NCI-H1694 treated with DMSO at 0.1 percent for 48 hours (cell line): ENCODE measurements at regions not wholly inside any gene's neighbourhood (a gene's known extent, or its start where the extent isn't known, plus 50 kb on each side); places are given as distances from the start of the nearest gene placed in this dataset.

Experiments used
- DNase-seq: peaks from one replicate; lab custom pipeline; 2025; lab: John Stamatoyannopoulos, UW

DNA sequence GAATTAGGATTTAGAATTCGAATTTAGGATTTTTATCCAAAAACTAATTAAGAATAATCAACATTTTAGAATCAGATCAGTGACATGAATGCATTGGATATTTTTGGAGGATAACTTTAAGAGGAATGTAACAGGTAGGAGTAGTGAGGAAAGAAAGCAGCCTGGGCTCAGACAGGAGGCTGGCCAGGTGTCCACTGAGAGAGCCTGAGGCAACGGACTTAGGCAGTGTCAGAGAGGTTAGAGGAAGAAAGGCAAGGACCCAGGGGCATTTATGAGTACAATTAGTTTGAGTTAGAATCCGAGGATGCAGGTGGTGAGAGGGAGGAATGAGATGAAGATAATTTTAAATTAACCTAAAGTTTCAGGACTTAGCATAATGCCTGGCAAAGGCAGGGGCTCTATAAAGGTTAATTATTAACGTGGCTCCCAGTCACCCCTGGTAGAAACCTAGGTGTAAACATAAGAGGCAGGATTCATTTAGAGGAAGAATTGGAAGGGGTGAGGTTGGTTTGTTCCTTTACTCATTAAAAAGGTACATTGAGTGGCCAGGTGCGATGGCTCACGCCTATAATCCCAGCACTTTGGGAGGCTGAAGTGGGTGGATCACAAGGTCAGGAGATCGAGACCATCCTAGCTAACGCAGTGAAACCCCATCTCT is 507.1 kb downstream of the TMEM182 start:
- DNase-seq, result no peak

DNA sequence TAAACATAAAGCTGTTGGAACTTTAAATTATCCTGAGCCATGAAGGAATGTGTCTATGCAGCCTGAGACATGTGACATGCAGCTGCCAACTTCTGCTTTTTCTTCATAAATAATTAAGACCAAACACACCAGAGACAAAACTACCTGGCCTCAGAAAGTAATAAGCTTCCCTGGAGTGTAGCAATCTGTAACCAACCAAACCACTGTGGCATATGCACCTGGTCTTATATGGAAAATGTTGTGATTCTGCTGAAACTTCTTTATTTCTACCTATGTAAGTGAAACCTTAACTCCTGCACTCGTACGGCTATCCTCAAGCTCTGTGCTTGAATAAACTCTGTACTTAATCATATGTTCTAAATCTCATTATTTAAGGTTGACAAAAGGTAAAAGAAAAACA is 515.0 kb downstream of the TMEM182 start:
- no peak for DNase-seq

DNA sequence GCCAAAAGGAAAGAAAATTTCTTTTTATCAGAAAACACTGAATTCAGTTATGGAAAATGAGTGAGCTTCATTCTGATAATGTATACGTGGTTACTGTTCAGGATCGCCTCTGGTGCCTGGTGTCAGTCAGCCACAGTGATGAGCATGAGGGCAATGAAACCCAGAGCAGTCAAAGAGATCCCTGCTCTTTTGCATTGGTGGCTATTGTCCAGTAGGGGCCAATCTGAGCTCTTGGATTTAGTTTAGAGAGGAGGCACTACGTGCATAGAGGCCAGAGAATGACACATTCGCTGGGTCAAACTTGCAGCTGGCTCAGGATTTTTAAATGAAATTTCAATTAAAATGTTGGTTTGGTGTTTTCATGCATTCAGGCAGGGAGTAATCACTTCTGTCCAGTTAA is 522.9 kb downstream of the TMEM182 start:
- DNase-seq, result no peak

DNA sequence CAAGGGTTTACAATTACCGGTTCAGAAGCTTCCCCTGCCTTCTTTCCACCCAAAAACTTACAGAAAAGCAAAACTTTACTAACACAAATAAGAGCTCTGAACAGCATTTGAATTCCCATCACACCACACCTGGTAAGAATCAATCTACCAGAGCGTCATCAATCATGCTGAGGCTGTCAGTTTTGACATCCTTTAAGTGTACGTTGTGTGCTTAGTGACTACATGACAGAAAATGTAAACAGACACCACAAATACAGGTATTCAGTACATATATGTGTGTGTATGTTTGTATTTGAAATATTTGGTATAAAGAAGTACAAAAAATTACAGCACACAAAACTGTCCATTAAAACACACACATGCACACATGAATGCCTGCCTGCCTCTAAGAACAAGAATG is 523.5 kb downstream of the TMEM182 start:
- DNase-seq, result no peak

DNA sequence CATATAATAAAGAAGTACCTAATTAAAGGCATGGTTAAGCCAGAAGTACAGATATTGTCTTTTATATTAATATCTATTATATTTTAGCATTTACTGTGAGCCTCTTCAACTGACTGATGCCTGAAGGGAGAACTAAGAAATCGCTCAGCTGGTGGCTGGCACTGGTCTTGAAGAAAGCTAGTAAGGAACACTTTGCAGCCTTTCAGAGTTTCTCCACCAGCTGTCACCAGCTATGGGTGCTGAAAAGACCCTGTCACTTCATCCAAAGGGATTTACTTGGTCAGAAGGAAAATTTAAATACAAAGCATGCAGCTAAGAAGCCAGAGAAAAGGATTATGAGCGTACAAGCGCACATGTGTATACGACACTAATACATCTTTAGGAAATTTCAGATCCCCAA is 525.9 kb downstream of the TMEM182 start:
- no peak for DNase-seq

DNA sequence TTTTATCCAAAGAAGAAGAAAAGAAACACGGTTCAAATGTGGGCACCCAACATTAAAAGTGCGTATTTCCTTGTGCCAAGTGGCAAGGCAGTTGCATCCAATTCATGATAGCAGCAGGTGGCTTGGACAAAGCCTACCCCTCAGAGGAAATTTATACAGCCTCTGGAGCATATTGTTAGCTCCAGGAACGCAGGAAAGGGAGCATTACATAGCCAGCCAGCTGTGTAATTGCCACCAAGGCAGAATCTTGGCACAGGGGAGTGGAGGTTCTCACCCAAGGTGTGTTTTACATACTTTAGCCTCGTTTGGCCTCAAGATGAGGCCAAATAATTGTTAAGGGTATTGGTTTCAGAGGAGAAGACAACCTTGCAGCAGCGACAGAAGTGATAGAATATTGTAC is 526.9 kb downstream of the TMEM182 start:
- no peak for DNase-seq

DNA sequence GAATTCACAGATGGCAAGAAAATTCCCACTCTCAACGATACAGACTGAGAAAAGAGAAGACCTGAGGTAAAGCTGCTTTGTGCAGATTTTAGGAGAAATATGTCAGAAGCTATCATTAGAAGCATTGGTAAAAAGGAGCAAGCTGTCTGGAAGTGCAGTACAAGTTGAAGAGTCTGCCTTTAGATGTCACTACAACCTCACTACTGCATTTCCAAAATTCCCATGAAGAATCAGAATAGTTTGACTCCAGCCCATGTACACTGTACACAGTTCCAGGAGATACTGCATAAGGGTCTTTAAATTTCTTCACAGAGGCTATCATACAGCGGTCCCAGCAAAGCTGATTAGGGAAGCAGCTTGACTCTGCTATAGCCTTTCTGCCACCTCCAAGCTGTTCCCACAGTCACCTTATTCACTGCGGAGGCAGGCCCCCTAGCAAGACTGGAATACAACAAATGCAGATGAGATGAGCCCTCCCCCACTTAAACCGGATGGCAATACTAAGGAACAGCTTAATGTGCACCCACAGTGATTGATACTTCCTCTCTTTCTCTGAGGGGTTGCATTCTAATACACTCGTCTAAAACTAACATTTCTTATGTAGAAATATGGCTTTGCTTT is 527.4 kb downstream of the TMEM182 start:
- DNase-seq, result peak; percentile 34

DNA sequence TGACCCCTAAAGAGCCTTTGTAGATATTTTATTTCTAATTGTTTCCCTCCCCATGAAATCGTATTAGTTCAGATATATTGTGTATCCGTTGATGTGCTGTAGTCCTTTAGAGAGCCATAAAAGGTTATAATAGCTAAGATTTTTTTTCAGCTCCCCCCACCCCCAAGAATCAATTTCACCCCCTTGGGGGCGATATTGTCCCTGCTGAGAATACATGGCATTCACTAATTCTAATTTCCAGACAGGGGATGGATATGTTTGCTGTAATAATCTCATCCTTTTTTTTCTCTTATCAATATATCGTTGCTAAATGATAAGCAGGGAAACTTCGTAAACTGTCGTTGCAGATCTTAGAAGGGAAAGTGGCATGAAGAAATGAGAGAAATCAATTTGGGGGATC is 530.7 kb downstream of the TMEM182 start:
- no peak for DNase-seq

DNA sequence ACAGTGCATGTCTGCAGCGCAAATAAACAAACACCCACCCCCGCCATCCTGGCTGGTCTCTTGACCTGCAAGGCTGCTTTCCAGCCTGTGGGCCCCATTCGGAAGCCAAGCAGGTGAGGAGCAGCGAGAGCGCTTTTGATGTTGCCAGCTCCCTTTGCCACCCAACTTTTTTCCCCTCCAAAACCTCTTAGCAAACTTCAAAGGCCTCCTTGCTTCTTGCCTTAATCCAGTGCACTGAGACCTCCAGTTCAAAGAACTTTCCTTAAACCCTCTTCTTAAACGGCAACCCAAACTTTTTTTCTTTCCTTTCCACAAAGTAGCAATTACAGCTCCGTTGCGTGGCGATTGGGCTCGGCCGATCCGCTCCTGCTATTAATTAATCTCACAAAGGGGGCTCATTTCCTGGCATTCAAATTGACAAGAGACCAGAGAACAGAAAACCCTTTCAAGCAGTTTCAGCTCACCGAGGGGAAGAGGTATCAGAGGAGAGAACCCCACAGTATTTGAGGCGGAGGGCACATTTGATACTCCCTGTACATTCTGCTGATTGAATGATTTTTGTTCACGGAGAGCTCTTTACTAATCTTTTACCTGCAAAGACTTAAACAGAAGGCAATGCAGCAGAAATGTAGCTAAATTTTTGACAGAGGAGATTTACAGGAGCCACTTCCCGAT is 531.4 kb downstream of the TMEM182 start:
- DNase-seq, result no peak

DNA sequence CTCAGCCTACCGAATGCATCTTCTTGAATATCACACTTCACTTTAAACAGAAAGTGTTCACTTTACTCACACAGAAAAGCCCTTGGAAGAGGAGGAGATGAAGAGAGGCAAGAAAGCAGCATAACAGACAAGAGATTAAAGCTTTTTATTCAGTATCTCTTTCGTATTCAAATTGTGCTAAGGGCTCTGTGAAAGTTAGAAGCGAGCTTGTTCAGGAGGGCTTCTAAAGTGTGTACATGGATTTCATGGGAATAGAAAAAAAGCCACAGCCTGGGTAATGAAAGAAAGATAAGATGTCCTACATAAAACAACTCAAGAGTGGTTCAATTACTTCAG is 531.9 kb downstream of the TMEM182 start:
- no peak for DNase-seq

DNA sequence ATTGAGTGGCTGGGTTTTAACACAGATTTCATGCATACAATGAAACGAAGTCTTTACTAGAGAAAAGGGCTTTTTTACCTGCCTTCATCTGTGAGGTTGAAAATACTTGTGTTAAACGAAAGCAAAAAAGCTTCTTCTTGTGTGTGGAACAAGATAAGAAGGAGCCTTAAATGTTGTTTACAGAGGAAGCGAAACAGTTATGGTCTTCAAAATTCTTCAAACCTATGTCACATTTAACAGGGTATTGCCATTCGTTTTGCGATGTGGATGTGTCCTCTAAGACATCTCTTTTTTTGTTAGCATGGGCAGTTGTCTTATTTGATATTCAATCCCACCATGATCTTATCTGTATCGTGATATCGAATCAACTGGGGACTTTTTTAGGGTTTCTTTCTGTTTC is 532.6 kb downstream of the TMEM182 start:
- no peak for DNase-seq

DNA sequence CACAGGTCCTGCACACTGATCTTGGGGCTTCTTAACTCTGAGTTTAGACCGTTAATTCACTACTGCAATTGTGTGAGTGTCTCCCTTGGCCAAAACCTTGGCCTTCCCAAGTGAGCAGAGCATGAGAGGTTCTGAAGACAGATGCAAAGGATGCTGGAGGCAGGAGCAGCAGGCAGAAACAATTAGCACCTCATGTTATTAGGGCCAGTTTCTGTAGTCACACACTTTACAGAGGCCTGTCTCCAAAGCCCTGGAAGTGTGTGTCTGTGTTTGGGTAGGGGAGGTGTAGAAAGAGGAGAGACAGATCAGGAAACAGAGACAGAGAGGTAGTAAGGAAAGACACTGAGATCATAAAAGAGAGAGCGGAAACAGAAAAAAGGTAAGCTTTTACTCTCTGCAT is 533.8 kb downstream of the TMEM182 start:
- DNase-seq, result no peak

DNA sequence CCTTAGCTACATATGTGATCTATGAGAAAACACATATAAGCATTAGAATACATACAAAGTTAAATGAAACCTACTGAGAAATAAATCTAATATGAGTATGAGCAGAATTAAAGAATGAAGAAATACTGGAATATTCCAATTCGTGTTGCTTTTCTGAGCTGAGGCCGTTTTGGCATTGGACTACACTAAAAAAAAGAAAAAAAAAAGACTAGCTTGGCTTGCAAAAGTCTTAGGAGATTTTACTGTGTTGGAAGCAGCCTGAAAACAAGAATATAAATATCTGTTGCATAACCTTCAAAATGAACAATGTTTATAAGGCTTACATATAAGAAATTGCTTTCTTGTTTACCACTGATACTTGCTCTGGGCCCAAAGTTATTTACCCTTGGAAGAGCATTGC is 562.8 kb downstream of the TMEM182 start:
- DNase-seq, result no peak

DNA sequence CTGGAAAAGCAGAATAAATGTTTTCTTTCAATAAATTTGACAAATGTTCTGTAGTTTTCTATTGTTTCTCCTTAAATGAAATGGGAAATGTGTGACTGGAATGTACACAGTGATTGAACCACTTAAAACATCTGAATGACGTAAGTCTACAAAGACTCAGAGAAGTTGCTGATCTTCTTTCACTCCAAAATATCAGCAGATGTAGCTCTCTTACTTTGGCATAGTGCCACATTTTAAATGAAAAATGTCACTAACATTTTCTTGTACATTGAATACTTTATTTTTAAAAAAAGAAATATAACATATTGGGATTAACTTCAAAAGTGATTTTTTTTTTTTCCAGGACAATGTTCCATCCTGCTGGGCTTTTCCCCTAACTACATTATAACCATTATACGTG is 565.6 kb downstream of the TMEM182 start:
- DNase-seq, result no peak

DNA sequence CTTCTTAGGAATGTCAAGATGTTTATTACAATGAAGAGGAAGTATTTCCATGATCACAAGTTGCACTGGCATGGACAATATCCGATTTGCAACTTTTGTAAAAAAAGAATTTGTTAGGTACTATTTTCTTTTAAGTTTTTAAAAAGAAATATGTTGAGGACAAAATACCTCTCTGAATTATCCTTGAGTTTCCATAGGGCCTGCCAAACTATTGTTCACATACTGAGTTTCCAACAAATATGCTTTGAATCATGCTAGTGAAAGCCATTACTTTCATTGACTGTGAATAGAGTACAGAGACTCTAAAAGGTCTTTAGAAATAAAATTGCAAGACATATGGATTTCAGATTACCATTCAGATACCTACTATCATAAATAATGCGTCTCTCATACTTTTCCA is 566.1 kb downstream of the TMEM182 start:
- DNase-seq, result no peak

DNA sequence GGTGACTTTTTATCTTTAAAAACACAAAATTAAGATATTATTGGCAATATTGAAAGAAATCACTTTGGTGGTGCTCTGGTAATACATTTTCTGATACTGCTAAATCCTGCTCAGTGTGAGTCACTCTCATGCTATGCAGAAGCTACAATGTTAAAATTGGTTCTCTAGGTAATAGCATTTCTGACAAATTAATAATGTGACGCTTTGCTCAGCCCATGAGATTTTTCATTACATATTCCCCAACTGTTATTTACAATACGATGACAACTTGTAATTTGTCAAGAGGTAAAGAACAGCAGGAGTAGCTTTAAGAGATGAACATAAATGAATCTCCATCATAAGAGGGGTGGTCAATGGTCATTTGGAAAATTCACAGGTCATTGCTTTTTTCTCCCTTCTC is 573.6 kb downstream of the TMEM182 start:
- no peak for DNase-seq

DNA sequence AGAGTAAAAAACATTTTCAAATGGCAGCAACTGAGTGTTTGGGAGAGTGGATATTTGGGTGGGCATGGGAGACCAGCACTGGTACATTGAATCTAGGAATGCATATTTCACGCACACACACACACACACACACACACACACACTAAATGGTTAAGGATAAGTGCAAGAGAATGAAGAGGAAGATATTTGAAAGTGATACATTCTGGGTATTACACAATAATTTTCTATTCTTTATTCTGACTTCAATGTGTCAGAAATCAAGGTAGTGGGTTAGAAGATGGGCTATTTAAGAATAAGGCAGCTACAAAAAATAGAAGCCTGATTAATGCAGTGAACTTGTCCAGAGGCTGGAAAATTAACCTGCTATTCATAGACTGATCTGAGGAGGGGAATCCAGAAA is 577.0 kb downstream of the TMEM182 start:
- DNase-seq, result no peak

DNA sequence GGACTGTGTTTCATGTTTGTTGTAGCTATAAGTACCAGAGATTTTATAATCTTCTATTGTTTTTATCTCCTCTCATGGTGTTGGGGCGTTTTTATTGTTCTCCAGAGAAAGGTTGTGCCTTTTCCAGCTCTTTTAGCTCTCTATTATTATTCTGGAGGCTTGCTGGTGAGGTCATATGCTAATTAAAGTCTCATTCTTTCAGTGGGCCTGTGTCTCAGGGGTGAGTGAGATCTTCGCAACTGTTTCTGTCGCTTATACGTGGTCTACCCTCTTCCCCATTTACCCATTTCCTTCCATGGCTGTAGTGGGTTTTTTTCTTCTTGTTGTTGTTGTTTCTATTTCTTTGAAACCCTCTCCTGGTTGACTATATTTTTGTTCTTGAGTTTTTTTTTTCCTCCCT is 584.9 kb downstream of the TMEM182 start:
- DNase-seq, result no peak

DNA sequence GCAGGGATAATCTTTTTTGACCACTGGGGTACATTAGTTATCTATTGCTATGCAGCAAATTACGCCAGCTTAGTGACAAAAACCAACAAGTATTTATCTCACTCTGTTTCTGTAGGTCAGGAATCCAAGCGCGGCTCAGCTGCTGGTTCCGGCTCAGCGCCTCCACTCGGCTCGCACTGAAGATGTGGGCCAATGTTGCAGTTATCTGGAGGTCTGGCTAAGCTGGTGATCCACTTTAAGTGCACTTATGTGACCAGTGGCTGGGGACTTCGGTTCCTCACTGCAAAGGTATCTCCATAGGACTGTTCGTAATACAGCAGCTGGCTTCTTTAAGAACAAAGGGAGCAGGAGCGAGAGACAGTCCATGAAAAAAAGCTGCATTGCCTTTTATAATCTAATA is 591.9 kb downstream of the TMEM182 start:
- no peak for DNase-seq

DNA sequence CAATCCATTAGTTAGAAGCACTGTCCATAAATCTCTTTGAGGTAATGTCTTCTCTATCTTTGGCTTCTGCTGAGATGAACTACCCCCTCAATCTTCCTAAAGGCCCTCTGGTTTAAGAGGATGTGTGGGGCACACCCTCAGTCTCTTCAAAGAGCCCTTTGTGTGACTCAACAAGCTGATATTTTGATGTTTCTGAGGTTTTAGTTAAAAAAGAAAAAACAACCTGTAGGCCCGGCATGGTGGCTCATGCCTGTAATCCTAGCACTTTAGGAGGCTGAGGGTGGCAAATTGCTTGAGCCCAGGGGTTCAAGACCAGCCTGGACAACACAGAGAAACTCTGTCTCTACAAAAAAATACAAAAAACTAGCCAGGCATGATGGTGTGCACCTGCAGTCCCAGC is 593.5 kb downstream of the TMEM182 start:
- DNase-seq, result no peak

DNA sequence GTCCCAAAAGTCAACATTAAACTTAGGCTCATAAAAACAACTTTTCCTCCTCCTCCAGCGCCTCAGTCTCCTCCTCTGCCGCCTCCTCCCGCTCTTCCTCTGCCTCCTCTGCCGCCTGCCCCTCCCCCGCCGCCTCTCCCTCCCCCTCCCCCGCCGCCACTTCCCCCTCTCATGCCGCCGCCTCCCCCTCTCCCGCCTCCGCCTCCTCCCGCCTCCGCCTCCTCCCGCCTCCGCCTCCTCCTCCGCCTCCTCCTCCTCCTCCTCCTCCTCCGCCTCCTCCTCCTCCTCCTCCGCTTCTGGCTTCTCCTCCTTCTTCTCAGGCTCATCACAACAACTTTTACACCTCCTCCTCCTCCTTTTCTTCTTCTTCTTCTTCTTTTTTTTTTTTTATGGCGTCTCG is 599.9 kb downstream of the TMEM182 start:
- no peak for DNase-seq

DNA sequence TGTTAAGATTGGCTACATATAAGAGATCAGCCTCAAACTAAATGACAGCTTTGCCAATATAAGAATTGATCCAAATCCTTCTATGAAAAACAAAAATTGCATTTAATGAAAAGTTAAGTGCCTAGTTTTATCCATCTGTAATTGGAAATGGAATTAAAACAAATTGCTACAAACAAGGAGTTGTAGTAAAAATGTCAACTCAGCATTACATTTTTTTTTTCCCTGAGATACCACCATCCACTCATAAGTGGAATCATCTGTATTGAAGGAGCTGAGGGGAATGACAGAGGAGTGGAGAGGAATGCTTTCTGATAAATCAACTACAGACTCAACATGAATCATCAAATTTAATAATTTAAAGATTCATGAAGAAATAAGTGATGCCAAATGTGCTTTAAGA is 601.8 kb downstream of the TMEM182 start:
- no peak for DNase-seq

DNA sequence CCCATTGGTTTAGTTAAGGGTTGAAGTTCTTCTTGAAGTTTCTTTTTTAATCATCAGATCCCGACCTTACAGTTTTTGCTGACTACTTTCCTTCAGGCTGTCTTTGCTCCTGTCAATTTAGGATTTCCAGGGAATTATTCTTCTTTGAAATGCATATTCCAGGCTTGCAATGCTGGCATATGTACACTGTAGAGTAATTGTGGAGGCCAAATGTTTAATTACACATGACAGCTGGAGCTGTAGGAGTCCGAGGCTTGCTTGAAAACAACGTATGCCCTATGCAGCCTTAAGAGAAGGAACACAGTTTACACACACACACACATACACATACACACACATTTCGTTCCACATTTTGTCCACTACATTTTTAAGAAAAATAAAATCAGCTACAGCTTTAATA is 602.3 kb downstream of the TMEM182 start:
- DNase-seq, result peak; percentile 89

DNA sequence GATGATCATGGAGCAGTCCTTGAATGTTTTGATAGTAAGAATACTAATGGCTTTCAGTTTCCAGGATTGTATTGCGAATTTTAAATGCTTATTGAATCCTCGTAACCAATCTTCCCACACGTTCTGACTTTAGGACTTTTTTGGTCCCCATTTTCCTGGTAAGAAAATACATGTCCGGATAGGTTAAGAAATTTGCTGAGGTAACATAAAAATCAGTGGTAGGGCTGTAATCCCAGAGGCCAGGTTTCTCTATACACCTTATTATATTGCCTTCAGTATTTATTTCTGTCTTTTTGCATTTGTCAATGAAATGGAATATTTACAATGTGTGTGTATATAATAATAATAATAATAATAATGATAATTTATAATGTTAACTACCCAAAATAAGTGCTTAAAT is 603.2 kb downstream of the TMEM182 start:
- DNase-seq, result no peak
